PC-9 (cell line): ENCODE measurements at regions not wholly inside any gene's neighbourhood (a gene's known extent, or its start where the extent isn't known, plus 50 kb on each side); places are given as distances from the start of the nearest gene placed in this dataset.

Experiments used
- BruUV-seq: library from RNA; stranded (reverse); fragments of 400-500 nt; replicated peaks from 2 replicates; lab custom pipeline; 2021; lab: Mats Ljungman, UMichigan
- CTCF ChIA-PET: fragments of 300-600 bp; sonication (Branson Sonifier 250); formaldehyde crosslinking; loops from one replicate; lab custom pipeline; 2022; ENCODE audit warnings: antibody characterized with exemption; lab: Charles Lee
- POLR2A ChIA-PET: fragments of 300-600 bp; sonication (Branson Sonifier 250); formaldehyde crosslinking; loops from one replicate; lab custom pipeline; 2022; ENCODE audit warnings: antibody characterized with exemption; ENCODE audit not compliant: unreplicated experiment; lab: Charles Lee
- DNase-seq, 2 experiments: peaks; one replicate each; pipeline versions ENCODE4 v3.0.0 to v3.0.0-alpha.2; 2015 to 2022; ENCODE audit warnings: mixed read lengths in 1 of 2
- H2AFZ ChIP-seq: fragments of 200-600 bp; sonication (generic); 2 replicates; pipeline ENCODE4 v1.8.1; 2017; ENCODE audit warnings: antibody characterized with exemption
- H3F3A ChIP-seq: fragments of 200-600 bp; sonication (generic); 2 replicates; pipeline ENCODE4 v1.8.1; 2017; ENCODE audit warnings: antibody characterized with exemption, mild to moderate bottlenecking, low read depth; ENCODE audit not compliant: insufficient read depth
- H3K27ac ChIP-seq: fragments of 200-600 bp; sonication (generic); 2 replicates; pipeline ENCODE4 v1.6.1; 2016; ENCODE audit warnings: mixed run types
- H3K27me3 ChIP-seq: fragments of 200-600 bp; sonication (generic); 2 replicates; pipeline ENCODE4 v1.6.1; 2016; ENCODE audit warnings: low read depth, mixed run types; ENCODE audit not compliant: insufficient read depth
- H3K36me3 ChIP-seq: fragments of 200-600 bp; sonication (generic); 2 replicates; pipeline ENCODE4 v1.6.1; 2016; ENCODE audit warnings: low read depth, mixed run types
- H3K4me1 ChIP-seq: fragments of 200-600 bp; sonication (generic); replicated peaks from 2 replicates; pipeline ENCODE4 v1.6.1; 2016; ENCODE audit warnings: mixed run types; ENCODE audit not compliant: insufficient read depth
- H3K4me2 ChIP-seq: fragments of 200-600 bp; sonication (generic); 2 replicates; pipeline ENCODE4 v1.6.1; 2017; ENCODE audit warnings: mixed run types
- H3K4me3 ChIP-seq: fragments of 200-600 bp; sonication (generic); 2 replicates; pipeline ENCODE4 v1.6.1; 2016; ENCODE audit warnings: mixed run types
- H3K79me2 ChIP-seq: fragments of 200-600 bp; sonication (generic); 2 replicates; pipeline ENCODE4 v1.6.1; 2017; ENCODE audit warnings: low read depth, mixed run types
- H3K9me2 ChIP-seq: fragments of 200-600 bp; sonication (generic); 2 replicates; pipeline ENCODE4 v1.8.1; 2017; ENCODE audit warnings: mild to moderate bottlenecking; ENCODE audit not compliant: insufficient read depth
- H3K9me3 ChIP-seq: fragments of 200-600 bp; sonication (generic); 2 replicates; pipeline ENCODE4 v1.8.1; 2016; ENCODE audit warnings: low read depth; ENCODE audit not compliant: insufficient read depth
- H4K20me1 ChIP-seq: fragments of 200-600 bp; sonication (generic); 2 replicates; pipeline ENCODE4 v1.8.1; 2017; ENCODE audit not compliant: insufficient read depth
- EZH2 ChIP-seq: fragments of 200-600 bp; sonication (generic); IDR thresholded peaks from 2 replicates; pipeline ENCODE4 v1.8.0; 2017; ENCODE audit warnings: antibody characterized with exemption, low read depth
- intact Hi-C: fragments of 100-400 bp; cut with micrococcal nuclease; formaldehyde crosslinking; loops from one replicate; pipeline ENCODE4 v1.10.0; 2022; ENCODE audit not compliant: unreplicated experiment
- TF ChIP-seq, protein P1 (sequence below): fragments of 200-600 bp; sonication (generic); conservative IDR thresholded peaks from 2 replicates; pipeline ENCODE4 v1.6.1; 2017; ENCODE audit warnings: mixed run types, antibody characterized with exemption, mild to moderate bottlenecking, moderate library complexity

- BruUV-seq, result no TSS peak
These were observed 173.5 kb upstream of the MEX3C start for GRCh38 chr18:51370996-51371395.

GRCh38 chr18:51371929-51372328 is 174.4 kb upstream of the MEX3C start:
- Histone ChIP-seq H3K4me3 (no peak overlapping the region), H3K27ac (no peak overlapping the region), H3K9me3 (peaks cover 5% of the 10 kb centered on the region; the same call in 1 of the 2 replicates), H3F3A (no peaks in the 10 kb centered on the region), H3K9me2 (0 out of 2 replicates have a peak, but pooled peaks cover 5% of the 10 kb centered on the region), H3K36me3 (no peaks in the 10 kb centered on the region), H2AFZ (no peak overlapping the region), H3K79me2 (no peaks in the 10 kb centered on the region), H3K4me2 (no peak overlapping the region), H3K27me3 (no peaks in the 10 kb centered on the region), H4K20me1 (no peaks in the 10 kb centered on the region), H3K4me1 (no peaks in the 10 kb centered on the region)
- no peak for DNase-seq
- intact Hi-C loops, result no loop called here
- ChIA-PET CTCF (no interaction called here), POLR2A (no interaction called here)
- no TSS peak for BruUV-seq
- TF ChIP-seq, protein P1, sequence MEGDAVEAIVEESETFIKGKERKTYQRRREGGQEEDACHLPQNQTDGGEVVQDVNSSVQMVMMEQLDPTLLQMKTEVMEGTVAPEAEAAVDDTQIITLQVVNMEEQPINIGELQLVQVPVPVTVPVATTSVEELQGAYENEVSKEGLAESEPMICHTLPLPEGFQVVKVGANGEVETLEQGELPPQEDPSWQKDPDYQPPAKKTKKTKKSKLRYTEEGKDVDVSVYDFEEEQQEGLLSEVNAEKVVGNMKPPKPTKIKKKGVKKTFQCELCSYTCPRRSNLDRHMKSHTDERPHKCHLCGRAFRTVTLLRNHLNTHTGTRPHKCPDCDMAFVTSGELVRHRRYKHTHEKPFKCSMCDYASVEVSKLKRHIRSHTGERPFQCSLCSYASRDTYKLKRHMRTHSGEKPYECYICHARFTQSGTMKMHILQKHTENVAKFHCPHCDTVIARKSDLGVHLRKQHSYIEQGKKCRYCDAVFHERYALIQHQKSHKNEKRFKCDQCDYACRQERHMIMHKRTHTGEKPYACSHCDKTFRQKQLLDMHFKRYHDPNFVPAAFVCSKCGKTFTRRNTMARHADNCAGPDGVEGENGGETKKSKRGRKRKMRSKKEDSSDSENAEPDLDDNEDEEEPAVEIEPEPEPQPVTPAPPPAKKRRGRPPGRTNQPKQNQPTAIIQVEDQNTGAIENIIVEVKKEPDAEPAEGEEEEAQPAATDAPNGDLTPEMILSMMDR, result no peak
- TF ChIP-seq EZH2, result no peak

More at GRCh38 chr18:51370996-51371395, 173.5 kb upstream of the MEX3C start:
- Histone ChIP-seq H3K27ac (no peak overlapping the region), H3K4me1 (no peaks in the 10 kb centered on the region), H3K9me2 (0 out of 2 replicates have a peak, but pooled peaks cover 5% of the 10 kb centered on the region), H3K27me3 (no peaks in the 10 kb centered on the region), H3K79me2 (no peaks in the 10 kb centered on the region), H3K4me2 (no peak overlapping the region), H3K4me3 (no peak overlapping the region), H2AFZ (no peak overlapping the region), H3F3A (no peaks in the 10 kb centered on the region), H3K36me3 (no peaks in the 10 kb centered on the region), H4K20me1 (no peaks in the 10 kb centered on the region), H3K9me3 (peaks cover 5% of the 10 kb centered on the region; the same call in 1 of the 2 replicates)
- DNase-seq, result no peak
- POLR2A ChIA-PET, result interaction anchor here (0.7 kb wide), 1 partner anchor 174 kb away, joined by 5 read pairs; the partner anchor contains the start of gene MEX3C
- no peak for TF ChIP-seq EZH2
- TF ChIP-seq, protein P1, result no peak
- intact Hi-C loops, result no loop called here
- CTCF ChIA-PET, result no interaction called here

GRCh38 chr18:51382081-51382480 is 184.6 kb upstream of the MEX3C start:
- BruUV-seq, result no TSS peak
- no peaks in the 10 kb centered on the region for H3K9me3 ChIP-seq
- no peaks in the 10 kb centered on the region for H3K36me3 ChIP-seq
- H3K4me2 ChIP-seq, result no peak overlapping the region
- POLR2A ChIA-PET, result no interaction called here
- intact Hi-C loops, result no loop called here
- CTCF ChIA-PET, result no interaction called here
- H3K27ac ChIP-seq, result no peak overlapping the region
- H3K9me2 ChIP-seq, result no peaks in the 10 kb centered on the region
- H2AFZ ChIP-seq, result no peak overlapping the region
- TF ChIP-seq EZH2, result no peak
- TF ChIP-seq, protein P1, result no peak
- H3K27me3 ChIP-seq, result no peaks in the 10 kb centered on the region
- H3K4me1 ChIP-seq, result no peaks in the 10 kb centered on the region
- H3K79me2 ChIP-seq, result no peaks in the 10 kb centered on the region
- no peaks in the 10 kb centered on the region for H4K20me1 ChIP-seq
- no peak overlapping the region for H3K4me3 ChIP-seq
- no peaks in the 10 kb centered on the region for H3F3A ChIP-seq
- no peak for DNase-seq
